HG03378 (cell line): ENCODE measurements at regions not wholly inside any gene's neighbourhood (a gene's known extent, or its start where the extent isn't known, plus 50 kb on each side); places are given as distances from the start of the nearest gene placed in this dataset.

ENCODE experiments used
- ATAC-seq: cut with Tn5 transposase; IDR thresholded peaks from one replicate; pipeline ENCODE4 v1.9.1; 2021; ENCODE audit warnings: mild to moderate bottlenecking, moderate library complexity; ENCODE audit not compliant: unreplicated experiment

DNA sequence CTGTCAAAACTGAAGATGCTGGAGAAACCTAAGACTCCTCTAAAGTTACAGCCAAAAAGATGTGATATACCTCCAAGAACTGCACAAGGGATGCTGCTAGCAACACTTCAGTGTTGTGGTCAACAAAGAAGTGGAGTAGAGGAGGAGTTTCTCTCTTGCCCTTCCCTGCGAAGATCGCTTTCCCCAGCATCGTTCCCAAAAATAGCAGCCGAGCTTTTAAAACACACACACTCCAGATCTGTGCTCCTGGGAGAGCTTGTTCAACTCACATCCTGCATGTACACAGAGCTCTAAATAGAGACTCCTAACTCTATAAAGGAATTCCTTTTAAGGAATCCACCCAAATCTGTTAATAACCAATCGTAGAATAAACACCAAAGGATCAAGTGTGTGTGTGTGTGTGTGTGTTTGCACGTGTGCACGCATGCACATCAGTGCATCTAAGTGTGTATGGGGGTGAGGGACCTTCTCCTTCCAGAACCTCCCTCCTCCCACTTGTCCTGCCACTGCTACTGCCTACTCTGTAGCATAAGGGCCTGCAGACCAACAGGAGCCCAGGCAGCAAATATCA, 58.5 kb downstream of the PSMG1 start:
- ATAC-seq: no peak

- no peak for ATAC-seq
Measured at GRCh38 chr21:39123375-39123774, 59.9 kb downstream of the PSMG1 start.

DNA sequence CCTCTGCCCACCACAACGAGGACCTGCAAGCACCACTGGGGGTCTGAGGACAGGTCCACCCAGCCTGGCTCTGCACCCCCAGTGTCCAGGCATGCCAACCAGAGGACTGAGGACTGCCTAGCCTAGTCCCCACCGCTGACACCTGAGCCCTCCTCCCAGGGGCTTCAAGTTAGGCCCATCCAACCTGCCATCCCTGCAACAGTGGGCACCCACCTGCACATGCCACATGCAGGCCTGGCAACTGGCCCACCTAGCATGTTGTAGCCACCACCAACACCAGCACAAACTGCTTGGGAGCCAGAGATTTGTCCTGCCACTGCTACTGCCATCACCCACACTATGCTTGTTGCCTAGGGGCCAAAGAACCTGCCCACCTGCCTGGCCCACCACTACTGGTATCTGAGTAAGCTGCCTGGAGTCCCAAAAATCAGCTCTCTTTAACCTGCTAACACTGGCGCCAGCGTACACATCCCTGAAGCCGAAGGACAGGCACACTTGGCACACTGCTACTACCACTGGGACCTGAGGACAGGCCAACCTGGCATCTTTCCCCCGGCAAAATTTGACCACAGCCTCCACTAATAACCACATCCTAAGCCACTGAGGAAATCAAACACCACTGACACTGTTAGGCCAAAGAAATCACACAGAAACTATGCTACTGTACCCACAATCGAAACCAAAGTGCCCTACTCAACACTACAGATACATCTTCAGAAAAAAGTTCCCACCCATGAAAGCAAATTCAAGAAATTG, 61.5 kb downstream of the PSMG1 start:
- ATAC-seq: no peak

GRCh38 chr21:39120876-39121599, 62.2 kb downstream of the PSMG1 start:
- no peak for ATAC-seq

DNA sequence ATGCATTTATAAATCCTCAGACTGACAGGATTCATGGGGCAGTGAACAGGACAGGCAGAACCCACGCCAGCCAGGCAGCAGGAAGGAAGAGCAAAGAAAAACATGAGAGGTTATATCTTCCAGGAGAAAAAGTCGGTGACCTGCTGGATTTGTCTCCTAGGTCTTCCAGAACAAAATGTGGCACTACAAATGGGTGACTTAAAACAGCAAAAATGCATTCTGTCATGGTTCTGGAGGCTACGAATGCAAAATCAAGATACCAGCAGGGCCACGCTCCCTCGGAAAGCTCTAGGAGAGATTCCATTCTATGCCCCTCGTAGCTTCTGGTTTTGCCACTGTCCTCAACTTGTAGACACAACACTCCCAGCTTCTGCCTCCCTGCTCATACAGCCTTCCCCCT, 63.4 kb downstream of the PSMG1 start:
- ATAC-seq: no peak

DNA sequence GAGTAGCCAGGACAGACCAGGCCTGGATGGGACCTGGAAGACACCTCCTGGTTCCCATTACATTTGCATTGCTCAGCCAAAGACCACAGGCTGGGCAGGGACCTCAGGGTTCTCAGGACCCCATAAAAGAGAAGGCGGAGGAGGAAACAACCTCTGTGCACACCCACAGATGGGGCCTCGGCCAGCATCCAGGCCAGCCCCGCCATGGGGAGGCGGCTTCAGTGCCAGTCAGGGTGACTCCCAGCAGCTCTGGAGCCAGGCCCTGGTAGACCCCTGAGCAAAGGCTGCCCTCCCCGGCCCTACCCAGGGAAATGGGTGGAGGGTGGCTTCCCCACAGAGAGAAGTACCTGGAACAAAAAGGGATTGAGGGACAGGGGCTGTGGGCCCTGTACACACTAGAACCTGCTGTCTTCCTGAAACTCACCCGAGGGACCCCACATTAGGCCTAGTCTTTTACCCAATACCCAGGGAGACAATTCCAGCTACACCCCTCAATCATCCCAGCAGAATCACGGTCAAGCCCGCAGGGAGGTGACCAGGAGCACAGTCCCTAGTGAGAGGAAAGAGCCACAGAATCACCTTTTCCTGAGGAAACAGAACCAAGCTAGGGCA, 64.5 kb downstream of the PSMG1 start:
- no peak for ATAC-seq

DNA sequence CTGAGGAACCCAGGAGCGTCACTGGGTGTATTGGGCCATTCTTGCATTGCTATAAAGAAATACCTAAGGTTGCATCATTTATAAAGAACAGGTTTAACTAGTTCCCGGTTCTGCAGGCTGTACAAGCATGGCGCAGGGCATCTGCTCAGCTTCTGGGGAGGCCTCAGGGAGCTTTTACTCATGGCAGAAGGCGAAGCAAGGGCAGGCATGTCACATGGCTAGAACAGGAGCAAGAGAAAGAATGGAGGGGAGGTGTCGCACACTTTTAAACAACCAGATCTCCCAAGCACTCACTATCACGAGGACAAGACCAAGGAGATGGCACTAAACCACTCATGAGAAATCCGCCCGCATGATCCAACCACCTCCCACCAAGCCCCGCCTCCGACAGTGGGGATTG, 65.2 kb downstream of the PSMG1 start:
- ATAC-seq: no peak

- ATAC-seq: no peak
Measured at GRCh38 chr21:39117440-39117970, 65.7 kb downstream of the PSMG1 start.

DNA sequence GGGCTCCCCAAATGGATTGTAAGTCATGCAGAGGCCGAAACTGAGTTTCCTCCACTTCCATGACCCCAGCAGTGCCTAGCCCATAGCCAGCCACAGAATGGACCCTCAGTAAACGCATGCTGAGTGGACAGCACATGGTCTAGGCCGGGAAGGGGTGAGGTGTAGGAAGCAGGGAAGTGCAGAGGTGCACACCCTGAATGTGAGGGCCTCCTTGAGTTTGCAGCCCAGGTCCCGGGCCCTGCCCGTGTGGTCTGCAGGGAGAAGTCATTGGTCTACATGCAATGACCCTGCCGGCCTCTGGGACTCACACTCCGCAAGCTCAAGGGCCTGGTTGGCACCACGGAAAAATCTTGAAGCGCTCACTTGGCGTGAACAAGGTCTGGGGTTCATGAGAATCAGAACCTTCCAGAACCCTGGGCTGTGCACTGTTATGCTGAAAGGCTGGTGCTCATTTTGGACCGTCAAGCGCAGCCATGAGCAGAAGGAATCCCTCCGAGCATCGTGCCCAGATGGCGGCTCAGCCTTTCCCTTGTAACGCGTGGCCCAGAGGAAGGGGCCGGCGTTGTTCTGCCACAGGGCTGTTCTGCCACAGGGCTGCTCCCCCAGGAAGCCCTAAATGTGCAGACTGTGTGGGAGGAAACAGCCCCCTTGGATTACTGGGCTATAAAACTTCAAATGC, 66.4 kb downstream of the PSMG1 start:
- ATAC-seq: no peak

- no peak for ATAC-seq
Measured at GRCh38 chr21:39115576-39116235, 67.5 kb downstream of the PSMG1 start.

- no peak for ATAC-seq
Measured at GRCh38 chr21:39114871-39115575, 68.2 kb downstream of the PSMG1 start.

- ATAC-seq: no peak
Measured at GRCh38 chr21:39111931-39112550, 71.2 kb downstream of the PSMG1 start.

- ATAC-seq: no peak
Measured at GRCh38 chr21:39110431-39110830, 72.8 kb downstream of the PSMG1 start.

GRCh38 chr21:39109596-39110210, 73.5 kb downstream of the PSMG1 start:
- ATAC-seq: no peak

DNA sequence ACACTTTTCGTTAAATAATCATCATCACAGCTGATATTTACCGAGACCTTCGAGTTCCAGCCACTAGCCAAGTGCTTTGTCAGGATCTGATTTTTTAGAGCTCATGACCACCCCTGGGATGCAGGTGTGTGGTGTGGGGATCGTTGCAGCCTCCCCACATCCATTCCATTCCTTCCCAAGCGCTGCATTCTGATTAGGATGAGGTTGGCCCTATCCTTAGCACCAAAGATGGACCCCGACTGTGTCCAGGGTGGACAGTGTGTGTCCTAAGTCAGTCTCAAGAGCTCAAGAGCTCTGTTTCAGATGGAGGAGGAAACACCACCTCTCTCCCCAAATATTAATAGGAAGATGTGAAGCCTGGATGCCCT, 74.1 kb downstream of the PSMG1 start:
- ATAC-seq: no peak

GRCh38 chr21:39108291-39109162, 74.7 kb downstream of the PSMG1 start:
- no peak for ATAC-seq

- no peak for ATAC-seq
Measured at GRCh38 chr21:39107739-39108138, 75.5 kb downstream of the PSMG1 start.

DNA sequence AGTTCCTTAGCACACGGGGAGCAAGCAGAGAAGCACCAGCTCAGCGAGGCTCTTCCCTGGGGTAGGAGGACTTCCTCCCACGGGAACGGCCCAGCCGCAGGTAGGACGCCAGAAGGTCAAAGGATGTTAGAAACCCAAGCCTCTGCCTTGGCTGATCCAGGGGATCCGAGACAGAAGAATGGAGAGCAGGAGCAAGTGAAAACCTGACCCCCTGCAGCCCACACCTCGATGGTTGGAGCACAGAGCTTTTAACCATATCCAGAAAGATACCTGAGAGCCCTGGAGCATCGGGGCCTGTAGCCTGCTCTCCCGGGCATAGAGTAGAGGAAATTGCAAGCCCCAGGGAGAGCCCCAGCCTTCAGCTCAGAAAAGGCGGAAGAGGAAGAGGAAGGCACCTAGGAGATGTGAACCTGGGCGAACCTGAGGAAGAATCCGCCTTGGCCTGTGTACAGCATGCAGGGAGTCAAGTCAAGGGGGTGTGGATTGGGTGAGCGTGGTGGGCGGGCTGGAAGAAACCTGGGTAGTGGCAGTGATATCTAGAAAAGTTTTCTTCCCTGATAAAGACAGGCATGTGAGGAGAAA, 76.3 kb downstream of the PSMG1 start:
- ATAC-seq: no peak
